ENCODE measurements at regions not wholly inside any gene's neighbourhood (a gene's known extent, or its start where the extent isn't known, plus 50 kb on each side); places are given as distances from the start of the nearest gene placed in this dataset.

GRCh38 chr1:47646676-47647075 is 208.8 kb downstream of the FOXD2 start:
- no peak overlapping the region for H2AFZ ChIP-seq (ENCODE audit: insufficient read depth, low read depth, low read length, poor library complexity, severe bottlenecking)
- no peak overlapping the region for H3K4me3 ChIP-seq (ENCODE audit: control extremely low read depth in 1 of 5, extremely low read depth in 1 of 5, insufficient read depth in 1 of 5, low read depth in 2 of 5, low read length in 4 of 5)
- no peak for TF ChIP-seq EZH2 (IDR thresholded peaks at IDR 0.05; ENCODE audit: borderline replicate concordance, insufficient read depth, low read depth, low read length, poor library complexity, severe bottlenecking)
- TF ChIP-seq CTCF (IDR thresholded peaks at IDR 0.05), result no peak
- no peaks in the 10 kb centered on the region for H3K36me3 ChIP-seq (replicated peaks in 1 of 2; ENCODE audit: control extremely low read depth in 1 of 2, control insufficient read depth in 1 of 2, extremely low read depth in 1 of 2, insufficient read depth in 2 of 2, low read length in 1 of 2)
- ChIA-PET POLR2A (no interaction called here), CTCF (no interaction called here)
- WGBS (ENCODE audit: insufficient coverage), result 100% methylated on average over 1 of the region's 1 CpG
- DNase-seq (no peak), ATAC-seq (ENCODE audit: low read depth) (no peak)
- H3K9me3 ChIP-seq (ENCODE audit: control extremely low read depth in 1 of 3, control insufficient read depth in 2 of 3, insufficient read depth in 1 of 3, low read length in 2 of 3), result no peaks in the 10 kb centered on the region
- H3K27ac Mint-ChIP-seq, result no peak overlapping the region
- H3K27ac ChIP-seq (ENCODE audit: low read length in 2 of 2), result no peak overlapping the region
- intact Hi-C loops (cut with micrococcal nuclease), result no loop called here
- no peak overlapping the region for H3K4me2 ChIP-seq (replicated peaks; ENCODE audit: low read depth, low read length, poor library complexity, severe bottlenecking)
- no peak overlapping the region for H3K9ac ChIP-seq (ENCODE audit: low read length)
- no peaks in the 10 kb centered on the region for H3K9me3 Mint-ChIP-seq (ENCODE audit: insufficient read depth)
- H3K27me3 ChIP-seq (replicated peaks in 1 of 4; ENCODE audit: control extremely low read depth in 1 of 4, control insufficient read depth in 3 of 4, insufficient read depth in 4 of 4, low read length in 3 of 4), result no peaks in the 10 kb centered on the region
- H4K20me1 ChIP-seq (ENCODE audit: control insufficient read depth, insufficient read depth, low read length, poor library complexity, severe bottlenecking), result no peaks in the 10 kb centered on the region
- no peaks in the 10 kb centered on the region for H3K4me1 Mint-ChIP-seq
- H3K79me2 ChIP-seq (ENCODE audit: control insufficient read depth, insufficient read depth, low read length), result no peaks in the 10 kb centered on the region
- peaks cover 13% of the 10 kb centered on the region for H3K27me3 Mint-ChIP-seq
- no peaks in the 10 kb centered on the region for H3K4me1 ChIP-seq (ENCODE audit: control insufficient read depth in 2 of 2, insufficient read depth in 2 of 2, low read length in 2 of 2)
- no peak overlapping the region for H3K4me3 Mint-ChIP-seq

GRCh38 chr1:47647327-47647845 is 209.5 kb downstream of the FOXD2 start:
- Histone ChIP-seq H3K36me3 (replicated peaks in 1 of 2; ENCODE audit: control extremely low read depth in 1 of 2, control insufficient read depth in 1 of 2, extremely low read depth in 1 of 2, insufficient read depth in 2 of 2, low read length in 1 of 2) (no peaks in the 10 kb centered on the region), H3K4me2 (replicated peaks; ENCODE audit: low read depth, low read length, poor library complexity, severe bottlenecking) (no peak overlapping the region), H3K27me3 (replicated peaks in 1 of 4; ENCODE audit: control extremely low read depth in 1 of 4, control insufficient read depth in 3 of 4, insufficient read depth in 4 of 4, low read length in 3 of 4) (no peaks in the 10 kb centered on the region), H3K9ac (ENCODE audit: low read length) (no peak overlapping the region), H3K4me3 (ENCODE audit: control extremely low read depth in 1 of 5, extremely low read depth in 1 of 5, insufficient read depth in 1 of 5, low read depth in 2 of 5, low read length in 4 of 5) (no peak overlapping the region), H3K9me3 (ENCODE audit: control extremely low read depth in 1 of 3, control insufficient read depth in 2 of 3, insufficient read depth in 1 of 3, low read length in 2 of 3) (no peaks in the 10 kb centered on the region), H2AFZ (ENCODE audit: insufficient read depth, low read depth, low read length, poor library complexity, severe bottlenecking) (no peak overlapping the region), H4K20me1 (ENCODE audit: control insufficient read depth, insufficient read depth, low read length, poor library complexity, severe bottlenecking) (no peaks in the 10 kb centered on the region), H3K4me1 (ENCODE audit: control insufficient read depth in 2 of 2, insufficient read depth in 2 of 2, low read length in 2 of 2) (no peaks in the 10 kb centered on the region), H3K27ac (ENCODE audit: low read length in 2 of 2) (no peak overlapping the region), H3K79me2 (ENCODE audit: control insufficient read depth, insufficient read depth, low read length) (no peaks in the 10 kb centered on the region)
- intact Hi-C loops (cut with micrococcal nuclease), result no loop called here
- Mint-ChIP-seq H3K4me1 (no peaks in the 10 kb centered on the region), H3K9me3 (ENCODE audit: insufficient read depth) (no peaks in the 10 kb centered on the region), H3K27me3 (peaks cover 11% of the 10 kb centered on the region), H3K27ac (no peak overlapping the region), H3K4me3 (no peak overlapping the region)
- TF ChIP-seq CTCF (IDR thresholded peaks at IDR 0.05) (no peak), EZH2 (IDR thresholded peaks at IDR 0.05; ENCODE audit: borderline replicate concordance, insufficient read depth, low read depth, low read length, poor library complexity, severe bottlenecking) (no peak)
- POLR2A ChIA-PET, result no interaction called here
- CTCF ChIA-PET, result no interaction called here
- no peak for ATAC-seq (ENCODE audit: low read depth)
- WGBS (ENCODE audit: insufficient coverage), result 98% methylated on average over 3 of the region's 5 CpGs
- DNase-seq, result no peak

All from B cell (primary cell).